HG03378 (cell line): ENCODE measurements at regions not wholly inside any gene's neighbourhood (a gene's known extent, or its start where the extent isn't known, plus 50 kb on each side); places are given as distances from the start of the nearest gene placed in this dataset.

ENCODE experiments used
- ATAC-seq: cut with Tn5 transposase; IDR thresholded peaks from one replicate; pipeline ENCODE4 v1.9.1; 2021; ENCODE audit warnings: mild to moderate bottlenecking, moderate library complexity; ENCODE audit not compliant: unreplicated experiment

DNA sequence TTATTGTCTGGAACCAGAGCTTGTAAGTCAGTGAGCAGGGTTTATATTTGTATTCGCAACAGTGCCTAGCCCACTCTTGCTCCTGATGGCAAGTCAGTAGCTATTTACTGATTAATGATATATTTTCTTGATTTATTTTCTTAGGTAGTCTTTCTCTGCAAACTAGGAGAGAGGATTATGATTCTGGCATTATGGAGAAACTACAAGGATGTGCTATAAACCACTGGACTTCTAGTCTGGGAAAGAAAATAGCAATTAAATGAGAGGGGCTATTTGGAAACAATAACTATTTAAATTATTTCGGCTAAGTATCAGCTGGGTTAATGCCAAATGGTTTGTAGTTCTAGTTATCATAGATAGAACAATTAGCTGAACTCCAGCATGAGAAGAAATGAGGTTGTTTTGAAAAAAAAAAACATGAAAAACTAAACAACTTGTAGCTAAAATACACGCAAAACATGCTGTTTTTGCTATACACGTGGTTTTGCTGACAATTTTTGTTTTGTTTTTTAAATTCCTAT, 304.9 kb upstream of the TCF21 start:
- ATAC-seq = no peak

DNA sequence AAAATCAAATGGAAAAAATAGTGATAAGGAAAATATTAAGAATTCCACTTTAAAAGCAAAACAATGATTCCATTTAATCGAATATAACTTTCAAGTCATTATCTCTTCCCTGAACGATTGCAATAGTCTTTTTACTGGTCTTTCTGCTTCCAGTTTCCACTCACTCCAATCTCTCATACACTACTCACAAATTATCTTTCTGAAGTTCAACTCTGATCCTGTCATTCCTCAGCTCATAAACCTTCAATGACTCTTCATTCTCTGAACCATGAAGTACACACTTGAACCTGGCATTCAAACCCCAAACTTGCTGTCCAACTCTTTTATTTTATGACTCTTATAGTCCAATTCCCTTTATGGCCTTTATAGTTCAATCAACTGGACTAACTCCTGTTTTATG, 304.1 kb upstream of the TCF21 start:
- no peak for ATAC-seq

DNA sequence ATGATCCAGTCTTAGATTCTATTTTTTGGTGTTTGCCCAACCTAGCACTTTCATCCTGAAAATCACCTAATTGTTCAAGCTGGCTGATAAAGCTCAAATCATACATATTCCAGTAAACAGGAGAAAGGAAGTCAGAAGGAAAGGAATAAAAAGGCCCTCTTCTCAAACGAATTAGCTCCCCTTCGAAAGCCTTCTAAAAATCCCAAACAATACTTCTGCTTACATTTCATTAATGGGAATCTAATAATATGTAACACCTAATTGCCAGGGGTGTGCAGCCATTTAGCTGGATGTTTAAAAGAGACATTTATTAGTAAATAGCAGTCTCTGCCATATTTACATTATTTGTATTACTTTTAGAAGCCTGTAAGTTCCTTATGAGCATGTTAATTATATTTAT, 302.9 kb upstream of the TCF21 start:
- no peak for ATAC-seq

DNA sequence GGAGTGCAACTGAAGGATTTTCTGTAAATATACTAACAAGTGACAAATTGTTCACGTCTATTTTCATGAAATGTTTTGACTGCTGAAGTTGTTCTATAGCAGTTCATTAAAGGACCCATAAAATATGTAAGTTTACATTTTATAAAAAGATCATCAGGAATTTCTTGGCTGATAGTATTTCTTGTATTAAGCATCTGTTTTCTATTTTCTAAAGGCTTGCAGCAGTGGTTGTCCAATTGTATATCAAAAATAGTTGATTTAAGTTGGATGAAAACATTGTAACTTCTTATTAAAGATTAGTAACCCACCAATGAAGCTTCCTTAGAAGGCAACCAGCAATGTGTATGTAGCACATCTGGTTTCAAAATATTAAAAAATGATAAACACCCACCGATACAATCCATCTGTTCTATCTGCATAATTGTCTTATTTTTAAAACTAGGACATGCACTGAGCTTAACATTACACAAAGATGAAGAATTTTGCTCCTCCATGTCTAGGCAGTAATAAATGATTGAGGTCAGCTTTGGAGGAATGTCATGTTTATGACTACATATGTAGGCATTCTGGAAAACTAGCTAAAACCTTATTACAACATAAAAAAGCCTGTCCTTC, 301.3 kb upstream of the TCF21 start:
- ATAC-seq = no peak

DNA sequence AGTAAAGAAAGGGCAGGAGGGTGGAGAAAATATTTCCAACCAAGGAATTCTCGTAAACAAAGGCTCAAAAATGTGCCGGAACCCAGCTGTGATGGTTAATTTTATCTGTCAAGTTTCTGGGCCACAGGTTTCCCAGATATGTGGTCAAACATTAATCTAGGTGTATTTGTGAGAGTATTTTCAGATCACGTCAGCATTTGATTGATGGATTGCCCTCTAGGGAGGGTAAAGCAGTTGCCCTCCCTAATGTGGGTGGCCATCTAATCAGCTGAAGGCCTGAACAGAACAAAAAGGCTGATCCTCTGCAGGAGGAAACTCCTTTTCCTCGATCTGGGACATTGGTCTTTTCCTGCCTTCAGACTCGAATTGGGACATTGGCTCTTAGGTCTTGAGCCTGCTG, 298.7 kb upstream of the TCF21 start:
- ATAC-seq = no peak

DNA sequence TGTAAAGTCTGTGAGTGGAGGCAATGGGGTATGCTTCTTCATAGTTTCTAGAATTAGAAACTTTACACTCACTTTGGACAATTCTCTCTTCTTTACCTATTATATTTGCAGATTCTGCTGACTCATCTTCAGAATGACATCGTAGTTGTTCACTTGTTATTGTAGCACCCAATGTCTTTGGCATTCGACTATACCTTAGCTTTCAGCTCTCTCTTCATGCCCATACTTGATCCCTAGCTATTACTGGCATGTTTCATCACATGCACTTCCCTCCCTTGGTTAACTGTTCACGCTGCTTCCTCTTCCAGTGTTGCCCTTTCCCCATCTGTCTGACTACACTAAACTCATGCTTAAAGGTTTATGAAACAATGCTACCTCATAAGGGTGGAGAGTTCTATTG, 298.1 kb upstream of the TCF21 start:
- no peak for ATAC-seq

DNA sequence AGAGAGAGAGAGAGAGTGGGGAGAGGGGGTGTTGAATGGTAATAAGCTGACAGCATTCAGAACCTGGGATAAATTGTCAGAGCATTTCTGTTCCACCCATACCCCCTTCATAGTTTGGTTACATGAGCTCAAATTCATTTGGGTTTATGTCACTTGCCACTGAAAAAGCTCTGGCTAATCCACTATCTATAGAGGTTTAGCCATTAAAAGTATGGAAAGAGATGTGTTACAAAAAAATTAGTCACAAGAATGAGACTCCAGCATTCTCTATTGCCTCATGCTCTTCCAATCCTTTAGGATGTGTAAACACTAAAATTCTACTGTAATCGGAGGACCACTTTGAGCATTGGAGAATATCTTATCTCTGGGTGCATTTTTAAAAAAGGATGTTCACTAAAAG, 297.6 kb upstream of the TCF21 start:
- ATAC-seq = no peak

DNA sequence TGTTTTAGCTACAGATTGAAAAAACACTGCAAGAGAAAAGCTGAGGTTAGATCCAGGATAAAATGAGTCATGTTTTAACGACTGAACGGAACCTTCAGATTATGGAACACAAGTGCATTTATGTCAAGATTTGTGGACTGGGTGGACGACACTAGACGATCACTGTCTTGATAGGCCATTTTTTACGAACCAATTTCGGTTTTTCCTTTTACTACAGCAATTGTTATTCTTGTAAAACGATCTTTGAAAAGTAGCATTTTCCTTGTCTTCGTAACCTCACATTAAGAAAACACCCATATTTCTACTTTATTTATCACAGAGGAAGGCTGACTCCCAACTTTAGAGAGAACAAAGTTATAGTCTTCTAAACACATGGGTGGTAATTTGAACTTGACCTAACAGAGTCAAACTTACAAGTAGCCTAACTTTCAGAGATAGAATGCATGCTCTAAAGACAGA, 294.2 kb upstream of the TCF21 start:
- no peak for ATAC-seq

DNA sequence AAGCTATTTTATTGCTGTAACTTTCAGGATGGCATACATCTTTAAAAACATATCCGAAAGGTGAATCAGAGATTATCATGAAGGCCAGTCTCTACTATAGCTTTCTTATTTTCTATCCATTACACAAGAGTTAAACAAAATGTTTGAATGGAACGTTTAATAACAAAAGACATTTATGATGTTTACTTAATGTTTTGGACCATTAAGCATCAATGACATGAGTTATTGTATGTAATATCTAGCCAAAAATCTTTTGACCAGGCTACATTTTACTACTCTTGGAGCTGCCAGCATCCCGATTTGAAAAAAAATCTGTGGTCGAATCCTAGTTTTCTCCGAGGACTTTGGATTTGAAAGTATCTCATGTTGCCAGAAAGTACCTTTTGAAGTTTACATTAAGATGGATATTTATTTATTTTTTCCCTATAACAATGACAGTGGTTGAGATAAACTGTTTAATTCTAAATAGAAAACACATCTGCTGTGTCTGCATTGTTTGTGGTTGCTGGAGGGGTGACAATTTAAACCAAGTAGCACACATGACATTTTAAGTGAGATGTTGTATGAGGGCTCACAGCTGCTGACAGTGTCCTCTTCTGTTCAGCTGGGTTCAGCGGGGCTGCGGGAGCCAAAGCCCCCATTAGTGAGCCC, 293.7 kb upstream of the TCF21 start:
- ATAC-seq = no peak

DNA sequence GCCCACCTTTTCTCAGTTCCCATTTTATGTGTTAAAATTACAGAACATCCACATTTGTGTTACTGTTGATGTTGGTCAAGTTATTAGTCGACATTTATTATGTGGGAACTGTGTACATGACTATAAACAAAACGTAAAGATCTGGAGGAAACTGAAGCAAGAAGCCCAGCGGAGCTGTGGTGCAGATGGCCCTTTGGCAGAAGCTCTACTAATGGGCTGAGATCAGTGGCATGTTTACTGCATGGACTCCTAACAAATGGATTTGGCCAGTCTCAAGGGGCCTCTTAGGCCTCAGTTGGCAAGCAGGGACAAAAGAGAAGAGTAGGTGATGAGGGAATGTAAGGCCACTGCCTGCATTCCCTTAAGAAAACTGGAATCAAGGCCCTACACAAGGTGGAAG, 282.1 kb upstream of the TCF21 start:
- ATAC-seq = no peak

DNA sequence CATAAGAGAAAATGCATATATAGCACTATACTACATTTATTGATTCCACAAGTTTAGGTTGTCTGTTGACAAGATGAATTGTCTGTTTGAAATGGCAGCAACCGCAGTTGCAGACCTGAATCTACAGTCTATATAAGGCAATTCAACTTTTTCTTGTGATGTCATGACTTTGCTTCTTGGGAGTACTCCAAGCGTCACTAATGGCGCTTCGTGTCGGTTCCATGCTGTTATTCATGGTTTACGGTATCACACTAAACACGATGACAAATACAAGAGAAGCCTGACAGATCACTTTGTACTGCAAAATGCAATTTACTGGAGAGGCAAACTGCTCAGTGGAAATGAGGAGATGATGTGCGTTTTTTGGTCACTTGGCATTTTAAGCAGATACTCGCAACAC, 280.3 kb upstream of the TCF21 start:
- no peak for ATAC-seq

DNA sequence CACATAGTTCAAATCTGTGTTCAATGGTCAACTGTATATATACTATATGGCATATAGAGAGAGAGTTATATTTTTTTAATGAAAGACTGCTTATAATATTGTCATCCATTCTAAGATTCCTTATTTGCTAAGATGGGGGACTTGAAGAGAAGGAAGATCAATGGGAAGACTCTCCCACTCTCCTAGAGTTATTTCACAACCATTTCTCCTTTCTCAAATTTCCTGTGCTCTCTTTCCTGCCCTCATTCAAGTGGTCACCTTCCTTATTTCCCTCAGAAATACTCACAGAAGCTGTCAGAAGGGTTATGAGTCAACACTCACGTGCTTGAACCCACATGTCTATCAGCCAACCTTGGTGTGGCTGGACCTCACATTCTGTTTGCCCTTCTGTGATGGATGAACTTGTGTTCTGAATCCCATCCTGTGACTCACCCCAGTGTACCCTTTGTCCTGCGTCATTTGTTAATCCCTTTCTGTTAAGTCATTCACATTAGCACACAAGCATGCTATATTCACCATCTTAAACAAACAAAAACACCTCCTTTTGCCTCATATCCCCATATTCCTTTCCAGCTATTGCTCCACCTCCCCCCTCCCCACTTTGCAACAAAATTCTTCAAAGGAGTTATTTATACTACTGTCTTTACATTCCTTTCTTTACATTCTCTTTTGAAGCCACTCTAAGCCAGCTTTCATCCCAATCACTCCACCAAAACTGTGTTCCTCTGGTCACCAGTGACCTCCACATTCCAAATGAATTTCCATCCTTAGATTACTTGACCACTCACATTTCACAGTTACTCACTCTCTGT, 279.3 kb upstream of the TCF21 start:
- ATAC-seq = no peak

DNA sequence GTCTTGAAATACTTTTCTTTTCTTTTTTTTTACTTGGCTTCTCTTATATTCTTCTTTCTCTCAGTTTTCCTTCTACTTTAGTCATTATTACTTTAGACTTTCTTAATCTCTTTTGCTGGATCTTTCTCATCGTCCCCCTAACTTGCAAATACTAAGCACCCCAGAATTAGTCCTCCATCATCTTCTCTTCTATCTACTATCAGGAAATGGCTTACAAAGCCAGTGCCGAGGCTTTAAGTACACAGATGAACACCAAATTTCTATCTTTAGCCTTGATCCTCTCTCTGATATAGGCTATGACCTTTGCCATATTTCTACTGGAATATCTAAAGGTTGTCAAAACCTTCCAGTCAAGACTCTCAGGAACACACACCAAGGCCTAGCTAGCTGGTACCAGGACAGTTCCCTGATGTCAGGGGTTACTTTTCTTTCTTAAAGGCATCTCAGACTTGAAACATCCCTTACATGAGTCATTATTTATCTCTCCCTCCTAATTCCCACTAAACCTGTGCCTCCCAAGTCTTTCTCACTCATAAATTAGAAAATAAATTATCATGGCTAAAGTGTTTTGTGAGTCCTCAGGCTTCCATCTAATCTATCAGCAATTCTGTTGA, 278.6 kb upstream of the TCF21 start:
- no peak for ATAC-seq

DNA sequence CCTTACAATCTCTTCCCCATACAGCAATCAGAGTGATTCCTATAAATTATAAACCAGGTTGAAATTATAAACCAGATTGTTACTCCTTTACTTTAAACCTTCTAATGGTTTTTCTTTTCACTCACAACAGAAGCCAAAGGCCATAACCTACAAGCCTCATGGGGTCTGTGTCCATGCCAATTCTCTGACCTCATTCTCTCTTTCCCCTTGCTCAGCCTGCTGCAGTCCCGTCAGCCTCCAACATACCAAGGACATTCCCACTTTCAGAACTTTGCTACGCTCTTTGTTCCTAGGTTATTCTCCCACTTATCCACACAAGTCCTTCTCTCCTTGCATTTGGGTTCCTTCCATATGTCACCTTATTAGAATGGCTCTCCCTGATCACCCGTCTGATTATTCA, 277.9 kb upstream of the TCF21 start:
- ATAC-seq = no peak

DNA sequence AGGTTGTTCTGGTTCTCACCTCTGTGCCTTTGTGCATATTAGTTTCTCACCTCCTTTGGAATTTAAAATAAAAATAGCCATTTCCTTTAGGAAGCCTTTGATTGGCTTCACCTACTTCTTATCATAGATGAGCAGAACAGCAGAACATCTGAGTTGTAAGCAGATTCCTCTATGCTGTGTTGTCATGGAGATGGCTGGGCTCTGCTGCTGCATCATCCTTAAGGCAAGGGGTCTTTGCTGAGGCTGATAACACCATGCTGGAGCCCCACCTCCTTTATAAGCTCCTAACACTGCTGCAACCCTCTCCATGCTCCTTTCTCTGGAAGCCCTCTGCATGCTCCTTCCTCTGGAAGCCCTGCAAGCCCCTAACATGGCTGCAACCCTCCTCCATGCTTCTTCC, 276.5 kb upstream of the TCF21 start:
- ATAC-seq = no peak

DNA sequence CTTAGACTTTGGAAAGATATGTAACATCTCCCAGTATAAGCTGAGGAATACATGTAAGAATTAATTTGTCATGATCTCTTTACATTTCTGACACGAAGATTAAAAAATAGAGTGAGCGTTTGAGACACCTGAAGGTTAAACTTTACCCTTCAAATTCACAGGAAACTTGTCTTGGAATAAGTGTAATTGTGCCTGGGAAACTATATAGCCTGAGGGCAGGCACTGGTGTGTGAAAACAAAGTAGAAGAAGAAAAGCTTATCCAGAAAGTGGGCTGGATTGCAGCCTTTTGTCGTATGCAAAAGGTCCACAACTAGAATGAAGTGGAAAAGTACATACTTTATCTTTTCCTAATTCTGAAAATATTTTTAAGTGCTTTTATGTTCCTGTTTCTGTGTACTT, 275.7 kb upstream of the TCF21 start:
- ATAC-seq = no peak

DNA sequence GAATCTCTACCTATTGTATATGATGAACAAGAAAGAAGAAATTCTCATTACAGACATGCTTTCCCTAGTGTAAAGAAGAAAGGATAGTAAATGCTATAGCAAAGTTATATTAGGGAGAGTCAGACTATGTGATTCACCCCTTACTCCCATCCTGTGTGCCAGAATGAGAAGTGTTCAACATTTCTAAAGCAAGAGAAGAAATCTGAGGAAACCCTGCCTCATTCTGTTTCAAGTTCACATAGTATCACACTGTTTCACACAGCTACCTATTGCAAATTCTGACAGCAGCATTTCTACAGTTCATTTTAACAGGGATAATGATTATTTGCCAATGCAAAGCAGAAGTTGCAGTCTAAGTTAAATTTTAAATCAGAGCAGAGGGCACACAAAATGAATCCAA, 267.2 kb upstream of the TCF21 start:
- ATAC-seq = no peak

DNA sequence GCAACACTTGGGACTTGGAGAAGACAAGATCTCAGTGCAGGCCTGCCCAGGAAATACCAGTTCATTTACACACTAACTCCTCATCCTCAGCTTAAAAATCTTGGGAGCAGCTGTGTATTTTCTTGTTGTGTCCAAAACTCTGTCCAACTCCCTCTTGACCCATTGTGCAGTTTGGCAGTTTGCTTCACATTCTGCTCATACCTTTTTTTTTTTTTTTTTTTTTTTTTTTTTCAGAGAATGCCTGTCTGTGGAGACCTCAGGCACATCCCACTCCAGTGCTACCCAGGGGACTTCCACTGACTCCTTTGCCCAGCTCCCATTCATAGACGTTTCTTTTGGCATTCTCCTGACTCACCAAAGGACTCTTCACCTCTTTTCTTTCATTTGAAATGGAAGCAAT, 265.8 kb upstream of the TCF21 start:
- no peak for ATAC-seq

DNA sequence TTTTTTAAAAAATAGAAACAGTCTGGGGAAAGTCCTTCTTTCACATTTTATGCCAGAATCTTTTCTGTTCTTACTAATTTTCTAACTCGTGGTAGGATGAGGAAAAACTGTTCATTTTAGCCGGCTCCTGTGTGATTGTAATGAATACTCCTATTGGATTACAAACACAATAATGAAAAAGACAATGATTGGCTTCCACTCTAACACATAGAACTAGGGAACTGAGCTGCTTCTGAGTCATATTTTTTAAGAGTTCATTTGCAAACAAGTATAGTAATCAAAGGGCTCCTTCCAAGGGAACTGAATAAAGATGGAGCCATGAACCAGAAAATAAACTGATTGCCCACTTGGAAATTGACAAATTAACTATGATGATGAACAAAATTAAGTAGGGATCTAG, 265.3 kb upstream of the TCF21 start:
- ATAC-seq = no peak

DNA sequence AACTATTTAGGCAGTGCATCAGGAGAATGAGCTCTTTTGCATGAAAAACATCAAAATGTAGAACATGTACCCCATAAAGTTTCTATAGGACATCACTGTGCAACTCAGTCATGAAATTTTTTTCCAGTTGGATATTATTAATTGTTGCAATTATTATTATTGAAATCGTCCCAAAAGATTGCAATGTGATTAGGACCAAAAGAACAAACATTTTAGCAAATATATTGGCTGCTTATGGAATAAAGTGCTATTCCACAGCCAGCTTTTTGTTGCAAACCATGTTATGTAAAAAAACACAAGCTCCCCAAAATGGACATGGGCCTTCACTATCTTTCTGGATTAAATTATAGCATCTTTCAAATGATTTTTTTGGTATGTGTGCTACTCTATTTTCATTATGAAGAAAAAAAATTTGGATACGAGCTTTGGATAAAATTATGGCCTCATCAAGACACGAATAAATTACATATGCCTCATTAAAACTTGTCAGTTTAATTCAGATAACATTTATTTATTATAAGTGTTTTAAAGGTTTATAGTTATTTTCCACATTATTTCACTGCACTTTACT, 262.7 kb upstream of the TCF21 start:
- ATAC-seq = no peak

DNA sequence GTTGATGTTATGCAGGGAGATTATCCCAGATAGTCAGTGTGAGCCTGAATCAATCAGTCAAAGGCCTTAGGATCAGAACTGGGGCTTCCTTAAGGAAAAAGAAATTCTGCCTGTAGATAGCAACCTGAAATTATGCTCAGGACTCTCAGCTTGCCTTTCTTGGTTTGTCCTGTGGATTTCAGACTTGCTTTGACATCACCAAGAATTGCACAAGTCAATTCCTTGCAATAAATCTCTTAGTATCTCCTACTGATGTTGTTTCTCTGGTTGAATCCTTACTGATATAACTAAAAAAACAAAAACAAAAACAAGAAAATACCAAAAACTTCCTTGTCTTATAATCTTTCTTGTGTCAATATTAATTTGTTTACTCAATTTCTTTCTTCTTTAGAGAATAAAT, 258.9 kb upstream of the TCF21 start:
- ATAC-seq = no peak
